ENCODE measurements at regions not wholly inside any gene's neighbourhood (a gene's known extent, or its start where the extent isn't known, plus 50 kb on each side); places are given as distances from the start of the nearest gene placed in this dataset.

GRCh38 chr11:29629286-29629685 is 387.5 kb downstream of the KCNA4 start:
- TF ChIP-seq CTCF (IDR thresholded peaks at IDR 0.05): no peak

GRCh38 chr11:29628609-29629008 is 388.2 kb downstream of the KCNA4 start:
- no peak for TF ChIP-seq CTCF (IDR thresholded peaks at IDR 0.05)

- no peak for TF ChIP-seq CTCF (IDR thresholded peaks at IDR 0.05)
Measured at GRCh38 chr11:29627541-29627940, 389.3 kb downstream of the KCNA4 start.

- no peak for TF ChIP-seq CTCF (IDR thresholded peaks at IDR 0.05)
Measured at GRCh38 chr11:29623144-29623722, 393.6 kb downstream of the KCNA4 start.

- TF ChIP-seq CTCF (IDR thresholded peaks at IDR 0.05): no peak
Measured at GRCh38 chr11:29616611-29617010, 400.2 kb downstream of the KCNA4 start.

GRCh38 chr11:29612423-29612822 is 404.4 kb downstream of the KCNA4 start:
- TF ChIP-seq CTCF (IDR thresholded peaks at IDR 0.05): no peak

GRCh38 chr11:29606330-29607031 is 410.3 kb downstream of the KCNA4 start:
- no peak for TF ChIP-seq CTCF (IDR thresholded peaks at IDR 0.05)

All from LNCAP (cell line).